ENCODE measurements at regions not wholly inside any gene's neighbourhood (a gene's known extent, or its start where the extent isn't known, plus 50 kb on each side); places are given as distances from the start of the nearest gene placed in this dataset.

- H3K4me1 ChIP-seq (ENCODE audit: control insufficient read depth, insufficient read depth, low read length) = no peaks in the 10 kb centered on the region
- H3K27me3 ChIP-seq (ENCODE audit: control insufficient read depth in 1 of 2, insufficient read depth in 2 of 2, low read length in 2 of 2) = no peaks in the 10 kb centered on the region
- no peak overlapping the region for H3K27ac ChIP-seq (ENCODE audit: low read length)
- H3K4me3 ChIP-seq (ENCODE audit: low read length in 2 of 2) = no peak overlapping the region
- H3K36me3 ChIP-seq (ENCODE audit: control insufficient read depth in 2 of 2, insufficient read depth in 2 of 2, low read length in 2 of 2) = no peaks in the 10 kb centered on the region
- H3K9me3 ChIP-seq (ENCODE audit: control insufficient read depth in 2 of 2, low read length in 2 of 2) = no peaks in the 10 kb centered on the region
- H3K9ac ChIP-seq (ENCODE audit: low read length in 2 of 2) = no peak overlapping the region
Observed at GRCh38 chr1:216923601-216924000, 200.4 kb upstream of the ESRRG start.

- Histone ChIP-seq H3K27ac (ENCODE audit: low read length) (no peak overlapping the region), H3K27me3 (ENCODE audit: control insufficient read depth in 1 of 2, insufficient read depth in 2 of 2, low read length in 2 of 2) (no peaks in the 10 kb centered on the region), H3K4me1 (ENCODE audit: control insufficient read depth, insufficient read depth, low read length) (no peaks in the 10 kb centered on the region), H3K9ac (ENCODE audit: low read length in 2 of 2) (no peak overlapping the region), H3K4me3 (ENCODE audit: low read length in 2 of 2) (no peak overlapping the region), H3K36me3 (ENCODE audit: control insufficient read depth in 2 of 2, insufficient read depth in 2 of 2, low read length in 2 of 2) (no peaks in the 10 kb centered on the region), H3K9me3 (ENCODE audit: control insufficient read depth in 2 of 2, low read length in 2 of 2) (no peaks in the 10 kb centered on the region)
Observed at GRCh38 chr1:216922406-216922805, 199.2 kb upstream of the ESRRG start.

GRCh38 chr1:216921866-216922265 is 198.6 kb upstream of the ESRRG start:
- H3K9me3 ChIP-seq (ENCODE audit: control insufficient read depth in 2 of 2, low read length in 2 of 2) = no peaks in the 10 kb centered on the region
- H3K9ac ChIP-seq (ENCODE audit: low read length in 2 of 2) = no peak overlapping the region
- no peak overlapping the region for H3K4me3 ChIP-seq (ENCODE audit: low read length in 2 of 2)
- H3K36me3 ChIP-seq (ENCODE audit: control insufficient read depth in 2 of 2, insufficient read depth in 2 of 2, low read length in 2 of 2) = no peaks in the 10 kb centered on the region
- H3K4me1 ChIP-seq (ENCODE audit: control insufficient read depth, insufficient read depth, low read length) = no peaks in the 10 kb centered on the region
- H3K27me3 ChIP-seq (ENCODE audit: control insufficient read depth in 1 of 2, insufficient read depth in 2 of 2, low read length in 2 of 2) = no peaks in the 10 kb centered on the region
- H3K27ac ChIP-seq (ENCODE audit: low read length) = no peak overlapping the region

DNA sequence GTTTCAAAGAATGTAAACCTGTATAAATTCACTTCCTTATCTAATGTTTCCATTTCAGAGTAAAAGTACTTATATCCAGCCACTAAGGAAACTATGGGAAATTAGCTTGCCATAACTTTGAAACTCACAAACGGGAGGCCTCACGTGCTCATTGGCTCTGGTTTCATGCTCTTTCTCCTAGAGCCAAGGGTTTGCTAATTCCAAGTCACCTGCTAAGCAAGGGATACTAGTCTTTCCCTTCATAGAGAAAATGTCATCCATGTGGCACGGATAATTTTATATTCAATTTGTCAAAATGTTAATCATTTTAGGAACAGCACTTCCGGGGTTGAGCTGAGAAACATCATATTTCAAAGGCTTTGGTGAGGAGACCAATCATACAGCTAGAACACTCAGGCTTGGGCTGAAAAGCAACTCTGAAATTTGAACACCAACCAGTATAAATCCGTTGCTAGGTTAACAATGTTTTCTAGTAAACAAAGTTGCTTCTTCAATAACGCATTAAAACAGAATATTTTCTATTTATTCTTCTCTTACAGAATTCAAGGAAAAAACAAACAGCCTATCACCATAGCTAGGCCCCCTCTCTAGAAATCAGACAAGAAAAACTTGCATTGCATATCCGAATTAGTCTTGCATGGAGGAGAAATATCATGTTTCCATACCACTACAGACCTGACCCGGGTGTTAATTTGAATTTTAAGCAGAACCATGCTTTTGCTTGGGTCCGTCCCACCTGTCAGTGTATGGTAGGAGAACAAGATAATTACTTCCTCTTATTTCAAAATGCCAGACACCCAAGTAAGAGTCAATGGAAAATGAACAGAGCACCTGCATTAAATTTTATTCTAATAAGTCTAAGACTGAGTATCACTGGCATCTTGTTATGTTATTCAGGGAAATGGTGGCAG is 196.1 kb upstream of the ESRRG start:
- Histone ChIP-seq H3K27me3 (ENCODE audit: control insufficient read depth in 1 of 2, insufficient read depth in 2 of 2, low read length in 2 of 2) (no peaks in the 10 kb centered on the region), H3K4me1 (ENCODE audit: control insufficient read depth, insufficient read depth, low read length) (no peaks in the 10 kb centered on the region), H3K9ac (ENCODE audit: low read length in 2 of 2) (no peak overlapping the region), H3K36me3 (ENCODE audit: control insufficient read depth in 2 of 2, insufficient read depth in 2 of 2, low read length in 2 of 2) (no peaks in the 10 kb centered on the region), H3K27ac (ENCODE audit: low read length) (no peak overlapping the region), H3K4me3 (ENCODE audit: low read length in 2 of 2) (no peak overlapping the region), H3K9me3 (ENCODE audit: control insufficient read depth in 2 of 2, low read length in 2 of 2) (no peaks in the 10 kb centered on the region)

DNA sequence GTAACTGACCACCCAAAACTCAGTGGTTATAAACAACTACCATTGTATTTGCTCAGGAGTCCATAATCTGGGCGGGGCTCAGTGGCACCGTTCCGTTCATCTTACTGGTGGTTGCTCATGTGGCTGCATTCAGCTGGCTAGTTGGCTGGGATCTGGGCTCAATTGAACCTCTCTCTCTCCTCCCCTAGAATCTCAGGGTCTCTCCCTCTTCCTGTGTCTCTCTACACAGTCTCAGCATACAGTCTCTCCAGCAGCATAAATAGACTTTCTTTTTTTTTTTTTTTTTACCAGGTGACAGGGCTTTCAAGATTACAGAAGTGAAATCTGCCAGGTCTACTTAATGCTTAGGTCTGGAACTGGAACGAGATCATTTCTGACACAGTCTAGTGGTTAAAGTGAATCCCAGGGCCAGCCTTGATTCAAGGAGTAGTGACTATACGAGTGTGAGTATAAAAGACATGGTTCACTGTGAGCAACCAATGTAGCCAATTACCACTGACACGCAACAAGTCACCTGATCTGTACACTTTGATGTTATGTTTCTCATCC is 193.7 kb upstream of the ESRRG start:
- no peaks in the 10 kb centered on the region for H3K27me3 ChIP-seq (ENCODE audit: control insufficient read depth in 1 of 2, insufficient read depth in 2 of 2, low read length in 2 of 2)
- no peak overlapping the region for H3K27ac ChIP-seq (ENCODE audit: low read length)
- no peaks in the 10 kb centered on the region for H3K36me3 ChIP-seq (ENCODE audit: control insufficient read depth in 2 of 2, insufficient read depth in 2 of 2, low read length in 2 of 2)
- H3K9me3 ChIP-seq (ENCODE audit: control insufficient read depth in 2 of 2, low read length in 2 of 2) = no peaks in the 10 kb centered on the region
- H3K4me3 ChIP-seq (ENCODE audit: low read length in 2 of 2) = no peak overlapping the region
- H3K9ac ChIP-seq (ENCODE audit: low read length in 2 of 2) = no peak overlapping the region
- no peaks in the 10 kb centered on the region for H3K4me1 ChIP-seq (ENCODE audit: control insufficient read depth, insufficient read depth, low read length)

GRCh38 chr1:216914974-216915373 is 191.7 kb upstream of the ESRRG start:
- no peaks in the 10 kb centered on the region for H3K36me3 ChIP-seq (ENCODE audit: control insufficient read depth in 2 of 2, insufficient read depth in 2 of 2, low read length in 2 of 2)
- no peak overlapping the region for H3K27ac ChIP-seq (ENCODE audit: low read length)
- no peaks in the 10 kb centered on the region for H3K4me1 ChIP-seq (ENCODE audit: control insufficient read depth, insufficient read depth, low read length)
- H3K27me3 ChIP-seq (ENCODE audit: control insufficient read depth in 1 of 2, insufficient read depth in 2 of 2, low read length in 2 of 2) = no peaks in the 10 kb centered on the region
- H3K9ac ChIP-seq (ENCODE audit: low read length in 2 of 2) = no peak overlapping the region
- H3K4me3 ChIP-seq (ENCODE audit: low read length in 2 of 2) = no peak overlapping the region
- H3K9me3 ChIP-seq (ENCODE audit: control insufficient read depth in 2 of 2, low read length in 2 of 2) = no peaks in the 10 kb centered on the region

DNA sequence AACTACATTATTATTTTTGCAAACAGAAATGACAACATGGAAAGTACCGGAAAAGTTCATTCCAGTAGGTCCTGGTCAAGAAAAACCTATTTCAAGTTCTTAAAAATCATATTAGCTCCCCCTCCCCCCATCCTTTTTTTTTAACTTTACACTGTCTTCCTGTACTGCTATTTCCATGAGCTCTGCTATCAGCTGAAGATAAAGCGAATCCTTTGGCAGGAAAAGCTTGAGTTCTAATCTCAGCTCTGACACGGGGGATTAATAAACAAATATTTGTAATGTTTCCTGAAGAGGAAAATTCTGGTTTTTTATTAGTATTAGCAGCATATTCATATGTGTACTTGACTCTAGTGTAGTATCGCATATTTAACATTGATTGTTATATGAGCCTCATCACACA is 190.7 kb upstream of the ESRRG start:
- no peak overlapping the region for H3K27ac ChIP-seq (ENCODE audit: low read length)
- H3K4me3 ChIP-seq (ENCODE audit: low read length in 2 of 2) = no peak overlapping the region
- H3K9me3 ChIP-seq (ENCODE audit: control insufficient read depth in 2 of 2, low read length in 2 of 2) = no peaks in the 10 kb centered on the region
- no peaks in the 10 kb centered on the region for H3K36me3 ChIP-seq (ENCODE audit: control insufficient read depth in 2 of 2, insufficient read depth in 2 of 2, low read length in 2 of 2)
- no peak overlapping the region for H3K9ac ChIP-seq (ENCODE audit: low read length in 2 of 2)
- H3K4me1 ChIP-seq (ENCODE audit: control insufficient read depth, insufficient read depth, low read length) = no peaks in the 10 kb centered on the region
- H3K27me3 ChIP-seq (ENCODE audit: control insufficient read depth in 1 of 2, insufficient read depth in 2 of 2, low read length in 2 of 2) = no peaks in the 10 kb centered on the region

- no peak overlapping the region for H3K27ac ChIP-seq (ENCODE audit: low read length)
- no peak overlapping the region for H3K9ac ChIP-seq (ENCODE audit: low read length in 2 of 2)
- H3K4me1 ChIP-seq (ENCODE audit: control insufficient read depth, insufficient read depth, low read length) = no peaks in the 10 kb centered on the region
- no peak overlapping the region for H3K4me3 ChIP-seq (ENCODE audit: low read length in 2 of 2)
- H3K36me3 ChIP-seq (ENCODE audit: control insufficient read depth in 2 of 2, insufficient read depth in 2 of 2, low read length in 2 of 2) = no peaks in the 10 kb centered on the region
- H3K9me3 ChIP-seq (ENCODE audit: control insufficient read depth in 2 of 2, low read length in 2 of 2) = no peaks in the 10 kb centered on the region
- no peaks in the 10 kb centered on the region for H3K27me3 ChIP-seq (ENCODE audit: control insufficient read depth in 1 of 2, insufficient read depth in 2 of 2, low read length in 2 of 2)
Observed at GRCh38 chr1:216910081-216910840, 187.0 kb upstream of the ESRRG start.

DNA sequence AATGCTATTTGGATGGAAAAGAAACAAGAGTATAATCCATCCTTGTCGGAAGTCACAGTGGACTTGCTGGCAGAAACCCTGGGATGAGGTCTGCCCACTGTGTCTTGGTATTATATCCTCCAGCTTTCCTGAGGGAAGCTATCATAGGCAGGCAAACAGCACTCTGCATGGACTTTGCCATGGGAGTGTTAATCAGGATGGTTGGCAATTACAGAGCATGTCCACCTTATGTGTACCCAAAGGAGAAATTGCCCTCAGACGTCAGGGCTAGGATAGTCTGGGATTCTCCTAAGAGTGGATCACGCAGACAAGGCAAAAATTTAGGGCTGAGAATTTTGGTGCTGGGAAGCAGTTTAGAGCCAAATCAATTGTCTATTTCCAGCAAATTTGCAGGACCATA is 184.9 kb upstream of the ESRRG start:
- Histone ChIP-seq H3K9me3 (ENCODE audit: control insufficient read depth in 2 of 2, low read length in 2 of 2) (no peaks in the 10 kb centered on the region), H3K4me1 (ENCODE audit: control insufficient read depth, insufficient read depth, low read length) (peaks cover 6% of the 10 kb centered on the region), H3K9ac (ENCODE audit: low read length in 2 of 2) (no peak overlapping the region), H3K4me3 (ENCODE audit: low read length in 2 of 2) (no peak overlapping the region), H3K27me3 (ENCODE audit: control insufficient read depth in 1 of 2, insufficient read depth in 2 of 2, low read length in 2 of 2) (no peaks in the 10 kb centered on the region), H3K36me3 (ENCODE audit: control insufficient read depth in 2 of 2, insufficient read depth in 2 of 2, low read length in 2 of 2) (no peaks in the 10 kb centered on the region), H3K27ac (ENCODE audit: low read length) (no peak overlapping the region)

- Histone ChIP-seq H3K4me1 (ENCODE audit: control insufficient read depth, insufficient read depth, low read length) (peaks cover 7% of the 10 kb centered on the region), H3K4me3 (ENCODE audit: low read length in 2 of 2) (no peak overlapping the region), H3K27ac (ENCODE audit: low read length) (no peak overlapping the region), H3K9me3 (ENCODE audit: control insufficient read depth in 2 of 2, low read length in 2 of 2) (no peaks in the 10 kb centered on the region), H3K27me3 (ENCODE audit: control insufficient read depth in 1 of 2, insufficient read depth in 2 of 2, low read length in 2 of 2) (no peaks in the 10 kb centered on the region), H3K9ac (ENCODE audit: low read length in 2 of 2) (no peak overlapping the region), H3K36me3 (ENCODE audit: control insufficient read depth in 2 of 2, insufficient read depth in 2 of 2, low read length in 2 of 2) (no peaks in the 10 kb centered on the region)
Observed at GRCh38 chr1:216907100-216907499, 183.9 kb upstream of the ESRRG start.
